GM19452 (cell line): ENCODE measurements at regions not wholly inside any gene's neighbourhood (a gene's known extent, or its start where the extent isn't known, plus 50 kb on each side); places are given as distances from the start of the nearest gene placed in this dataset.

ENCODE experiments used
- ATAC-seq: cut with Tn5 transposase; IDR thresholded peaks from one replicate; pipeline ENCODE4 v1.9.1; 2021; ENCODE audit not compliant: unreplicated experiment

GRCh38 chr12:116654226-116654743 is 83.6 kb downstream of the SPRING1 start:
- ATAC-seq: no peak

DNA sequence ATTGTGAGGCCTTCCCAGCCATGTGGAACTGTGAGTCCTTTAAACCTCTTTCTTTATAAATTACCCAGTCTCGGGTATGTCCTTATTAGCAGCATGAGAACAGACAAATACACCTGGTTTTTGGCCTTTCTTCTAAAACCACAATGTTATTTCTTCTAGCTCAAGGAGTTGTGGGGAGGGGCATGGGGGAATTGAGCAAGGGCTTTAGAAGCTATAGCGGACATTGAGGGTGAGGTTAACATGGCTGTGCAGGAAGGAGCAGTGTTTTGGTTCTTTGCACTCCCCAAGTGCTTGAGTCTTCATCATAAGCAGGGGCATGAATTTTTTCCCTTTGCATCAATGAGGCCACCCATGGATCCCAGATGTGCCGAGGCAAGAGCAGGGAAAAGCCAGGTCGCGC is 86.8 kb downstream of the SPRING1 start:
- ATAC-seq: no peak

- no peak for ATAC-seq
These were observed 87.2 kb downstream of the SPRING1 start for GRCh38 chr12:116650585-116651087.

DNA sequence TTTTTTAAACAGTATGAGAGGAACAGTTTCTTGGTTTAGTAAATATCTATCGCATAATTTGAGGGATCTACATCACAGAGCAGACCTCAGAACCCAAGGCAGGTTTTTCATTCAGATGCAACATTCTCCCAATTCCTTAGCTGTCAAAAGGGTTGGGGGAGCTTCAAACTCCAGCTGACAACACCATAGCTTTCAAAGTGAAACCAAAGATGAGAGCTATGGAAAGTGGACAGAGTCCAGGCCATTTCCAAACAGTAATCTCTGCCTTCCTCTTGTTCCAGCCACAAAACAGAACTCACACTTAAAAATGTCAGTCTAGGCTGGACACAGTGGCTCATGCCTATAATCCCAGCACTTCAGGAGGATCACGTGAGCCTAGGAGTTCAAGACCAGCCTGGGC is 87.8 kb downstream of the SPRING1 start:
- ATAC-seq: no peak

- ATAC-seq: no peak
These were observed 88.6 kb downstream of the MAP1LC3B2 start for GRCh38 chr12:116647813-116648212.

GRCh38 chr12:116646901-116647300 is 87.7 kb downstream of the MAP1LC3B2 start:
- ATAC-seq: no peak

GRCh38 chr12:116644806-116645205 is 85.6 kb downstream of the MAP1LC3B2 start:
- ATAC-seq: no peak

DNA sequence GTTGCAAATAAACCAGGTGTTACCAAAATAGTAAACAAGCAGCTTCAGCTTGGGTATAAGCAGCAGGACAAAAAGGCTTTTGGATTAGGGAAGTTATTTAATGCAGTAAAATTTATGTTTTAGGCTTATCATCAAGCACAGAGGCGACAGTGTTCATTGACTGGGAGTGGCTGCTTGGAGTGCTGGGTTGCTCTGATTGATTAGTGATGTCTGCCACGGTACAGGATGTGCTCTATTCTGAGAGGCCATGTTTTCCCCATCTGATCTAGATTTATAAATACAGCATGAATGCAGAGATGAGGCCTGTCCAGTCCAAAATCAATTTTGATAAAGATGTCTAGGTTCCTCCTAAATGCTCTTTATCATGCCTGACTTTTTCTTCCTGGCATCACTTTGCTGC is 83.5 kb downstream of the MAP1LC3B2 start:
- no peak for ATAC-seq

DNA sequence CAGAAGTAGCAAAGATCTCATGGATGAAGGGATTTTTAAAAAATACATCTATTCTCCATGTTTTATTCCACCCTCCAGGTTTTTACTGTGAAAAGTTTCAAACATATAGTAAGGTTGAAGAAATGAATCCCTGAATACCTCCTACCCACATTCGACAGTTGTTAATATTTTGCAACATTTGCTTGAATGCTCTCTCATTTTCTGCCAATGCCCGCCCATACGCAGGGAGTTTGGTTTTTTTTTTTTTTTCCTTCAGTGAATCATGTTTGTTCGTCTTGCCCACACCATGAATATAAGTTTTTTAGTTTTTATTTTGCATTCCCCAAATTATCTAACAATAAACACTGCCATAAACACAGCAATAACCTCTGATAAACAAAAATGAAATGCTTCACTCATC is 82.9 kb downstream of the MAP1LC3B2 start:
- ATAC-seq: no peak

DNA sequence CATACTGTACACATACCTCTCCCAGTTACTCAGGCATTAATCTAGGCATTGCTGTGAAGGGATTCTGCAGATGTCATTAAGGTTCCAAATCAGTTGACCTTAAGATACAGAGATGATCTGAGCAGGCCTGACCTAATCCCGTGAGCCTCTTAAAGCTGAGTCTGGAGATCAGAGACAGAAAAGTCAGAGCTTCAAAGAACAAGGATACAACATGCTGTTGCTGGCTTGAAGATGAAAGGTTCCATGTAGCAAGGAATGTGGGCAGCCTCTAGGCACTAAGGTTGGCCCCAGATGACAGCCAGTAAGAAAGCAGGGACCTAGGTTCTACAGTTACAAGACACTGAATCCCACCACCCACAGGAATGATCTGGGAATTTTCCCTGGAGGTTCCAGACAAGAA is 81.1 kb downstream of the MAP1LC3B2 start:
- ATAC-seq: no peak

DNA sequence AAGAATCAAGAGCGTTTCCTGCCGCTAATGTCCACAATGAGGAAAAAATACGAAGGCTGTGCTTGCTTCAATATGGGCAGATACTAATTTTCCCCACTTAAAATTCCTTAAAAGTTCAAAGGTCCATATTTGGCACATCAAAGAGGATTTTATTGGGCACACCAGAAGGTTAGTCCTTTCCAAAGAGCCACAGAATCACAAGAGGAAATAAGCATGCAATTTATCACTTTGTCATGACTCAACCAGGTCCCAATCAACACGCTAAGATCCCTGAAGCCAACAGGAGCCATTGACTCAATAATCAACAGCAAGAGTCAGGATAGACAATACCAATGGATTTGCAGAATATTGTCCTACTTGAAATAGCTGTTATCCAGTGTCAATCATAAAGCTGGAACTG is 80.6 kb downstream of the MAP1LC3B2 start:
- no peak for ATAC-seq

DNA sequence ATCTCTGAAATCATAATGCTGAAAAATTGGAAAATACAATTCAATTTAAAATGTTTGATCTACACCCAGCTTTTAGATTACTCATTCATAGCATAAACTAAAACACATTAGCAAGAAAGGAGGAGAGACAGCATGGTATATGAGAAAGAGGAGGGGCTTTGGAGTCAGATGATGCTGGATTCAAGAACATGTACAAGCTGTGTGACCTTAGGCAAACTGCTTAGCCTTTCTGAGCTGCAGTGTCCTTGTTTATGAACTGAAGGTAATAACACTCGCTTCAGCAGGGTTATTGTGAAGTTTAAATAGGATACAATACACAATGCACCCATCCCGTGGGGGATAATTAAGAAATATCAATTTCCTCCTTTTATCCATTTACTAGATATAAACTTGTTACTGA is 79.2 kb downstream of the MAP1LC3B2 start:
- no peak for ATAC-seq

DNA sequence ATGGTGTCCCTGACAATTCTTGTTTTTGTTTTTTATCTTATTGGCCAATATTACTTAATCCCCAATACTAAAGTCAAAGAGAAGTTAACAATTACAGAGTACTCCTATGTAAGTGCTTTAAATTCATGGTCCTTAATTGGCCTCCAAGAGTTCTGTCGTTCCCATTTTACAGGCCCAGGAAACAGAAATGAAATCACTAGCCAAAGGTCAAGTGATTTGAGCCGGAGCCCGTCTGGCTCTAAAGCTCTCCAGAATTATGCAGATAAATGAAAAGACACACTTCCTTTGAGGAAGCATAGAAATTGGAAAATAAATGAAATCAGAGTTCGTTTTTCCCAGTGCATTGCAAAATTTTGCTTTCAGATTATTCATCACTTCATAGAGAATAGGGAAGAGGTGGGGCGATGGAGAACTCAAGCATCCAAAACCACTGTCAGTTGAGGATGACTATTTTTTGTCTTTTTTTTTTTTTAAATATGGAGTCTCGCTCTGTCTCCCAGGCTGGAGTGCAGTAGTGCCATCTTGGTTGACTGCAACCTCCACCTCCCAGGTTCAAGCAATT is 78.5 kb downstream of the MAP1LC3B2 start:
- ATAC-seq: no peak

GRCh38 chr12:116636608-116637519 is 77.7 kb downstream of the MAP1LC3B2 start:
- ATAC-seq: no peak

DNA sequence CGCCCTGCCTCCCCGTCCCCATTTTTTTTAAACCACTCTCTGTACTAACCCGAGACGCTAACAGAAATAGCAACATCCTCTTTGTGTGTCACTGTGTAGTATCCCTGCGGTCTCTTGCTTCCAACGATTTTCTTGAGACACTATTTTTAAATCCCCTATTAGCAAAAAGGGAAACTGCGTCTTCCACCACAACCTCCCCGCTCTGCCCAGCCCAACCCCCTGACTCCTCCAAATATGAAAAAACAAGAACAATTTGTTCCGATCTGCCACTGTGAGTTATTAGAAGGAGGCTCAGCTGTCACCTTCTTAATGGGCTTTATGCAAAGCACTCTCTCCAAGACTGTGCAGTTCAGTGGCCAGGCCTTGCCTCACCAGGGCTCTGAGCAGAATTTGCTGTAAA is 76.3 kb downstream of the MAP1LC3B2 start:
- ATAC-seq: no peak

DNA sequence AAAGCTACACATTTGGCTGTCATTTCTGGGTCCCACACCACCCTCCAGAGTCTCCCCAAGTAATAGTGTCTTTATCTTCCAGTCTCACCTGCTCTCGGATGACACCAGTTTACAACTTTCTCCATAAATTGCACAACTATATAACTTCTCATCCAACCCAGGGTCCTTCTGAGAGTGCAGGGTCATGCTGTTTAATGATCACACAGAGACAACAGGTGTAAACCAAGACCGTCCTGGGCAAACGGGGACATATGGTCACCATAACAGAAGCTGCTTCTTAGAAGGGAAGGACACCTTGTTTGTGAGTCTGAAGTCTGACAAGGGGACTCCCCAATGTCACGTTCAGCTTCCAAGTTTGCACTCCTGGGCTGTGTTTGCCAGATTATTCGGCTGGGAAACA is 74.3 kb downstream of the MAP1LC3B2 start:
- no peak for ATAC-seq

- no peak for ATAC-seq
These were observed 72.4 kb downstream of the MAP1LC3B2 start for GRCh38 chr12:116631619-116632018.

DNA sequence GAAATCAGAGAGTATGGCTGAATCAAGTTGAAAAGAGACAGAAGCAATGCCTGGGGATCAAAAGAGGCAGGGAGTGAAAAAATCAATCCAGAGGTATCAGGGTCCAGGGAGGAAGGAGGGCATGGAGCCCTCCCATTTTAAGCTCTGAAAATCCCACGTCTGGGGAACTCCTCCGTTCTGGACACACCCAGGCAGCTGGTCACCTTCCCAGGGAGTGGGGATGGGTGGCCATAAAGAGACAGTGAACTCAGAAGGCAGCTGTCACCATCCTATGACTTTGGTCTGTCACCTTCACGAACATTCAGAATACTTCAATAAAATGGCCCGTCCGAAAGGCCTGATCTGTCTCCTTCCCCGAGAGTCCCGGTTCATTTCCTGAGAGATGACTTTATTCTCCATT is 71.6 kb downstream of the MAP1LC3B2 start:
- no peak for ATAC-seq

- no peak for ATAC-seq
These were observed 70.3 kb downstream of the MAP1LC3B2 start for GRCh38 chr12:116629480-116629879.

DNA sequence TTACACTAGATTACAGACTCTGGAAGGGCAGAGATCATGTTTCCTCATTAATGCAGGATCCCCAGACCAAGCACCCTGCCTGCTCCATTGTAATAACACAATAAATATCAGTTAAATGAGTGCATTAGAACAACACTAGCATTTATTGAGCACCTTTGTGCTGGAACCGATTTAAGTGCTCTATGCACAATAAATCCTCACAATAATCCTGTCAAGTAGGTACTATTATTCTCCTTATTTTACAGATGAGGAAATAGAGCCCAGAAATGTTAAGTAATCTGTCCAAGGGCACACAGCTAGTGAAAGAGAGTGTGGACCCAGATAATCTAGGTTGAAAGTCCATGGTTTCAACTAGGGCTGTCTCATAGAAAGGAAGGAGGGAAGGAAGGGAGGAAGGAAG is 69.8 kb downstream of the MAP1LC3B2 start:
- ATAC-seq: no peak

DNA sequence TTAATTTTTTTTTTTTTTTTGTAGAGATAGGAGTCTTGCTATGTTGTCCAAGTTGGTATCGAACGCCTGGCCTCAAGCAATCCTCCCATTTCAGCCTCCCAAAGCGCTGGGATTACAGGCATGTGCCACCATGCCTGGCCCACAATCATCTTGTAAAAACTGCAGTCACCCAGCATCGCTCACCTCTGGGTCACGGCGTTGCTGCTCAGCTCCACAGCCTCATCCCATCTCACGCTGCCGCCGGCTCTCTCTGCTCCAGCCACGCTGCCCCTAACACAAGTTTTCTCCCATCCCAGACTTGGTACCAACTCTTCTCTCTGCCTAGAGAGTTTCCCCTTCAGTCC is 69.2 kb downstream of the MAP1LC3B2 start:
- ATAC-seq: no peak
